Fibroblast of lung (primary cell): ENCODE measurements at regions not wholly inside any gene's neighbourhood (a gene's known extent, or its start where the extent isn't known, plus 50 kb on each side); places are given as distances from the start of the nearest gene placed in this dataset.

Experiments used
- DNase-seq, 2 donors: peaks; one replicate each; pipeline versions ENCODE4 v3.0.0 to v3.0.0-alpha.2; 2010; ENCODE audit warnings: low read depth in 2 of 2
- H2AFZ ChIP-seq: 2 replicates; pipeline ENCODE4 v1.5.1; 2012; ENCODE audit warnings: low read length, control low read depth, inconsistent platforms
- H3K27ac ChIP-seq: 2 replicates; pipeline ENCODE4 v1.5.1; 2011; ENCODE audit warnings: low read length, control low read depth; ENCODE audit not compliant: insufficient read depth
- H3K27me3 ChIP-seq: 2 replicates; pipeline ENCODE4 v1.5.1; 2011; ENCODE audit warnings: mild to moderate bottlenecking, low read length; ENCODE audit not compliant: control insufficient read depth, insufficient read depth
- H3K36me3 ChIP-seq: 2 replicates; pipeline ENCODE4 v1.5.1; 2011; ENCODE audit warnings: low read length; ENCODE audit not compliant: control insufficient read depth, insufficient read depth
- H3K4me1 ChIP-seq: 2 replicates; pipeline ENCODE4 v1.5.1; 2011; ENCODE audit warnings: low read length; ENCODE audit not compliant: control insufficient read depth, insufficient read depth; ENCODE audit errors: extremely low read depth
- H3K4me2 ChIP-seq: 2 replicates; pipeline ENCODE4 v1.5.1; 2011; ENCODE audit warnings: low read length, control low read depth; ENCODE audit not compliant: insufficient read depth; ENCODE audit errors: extremely low read depth
- H3K4me3 ChIP-seq, 4 experiments: fragments of 200-600 bp in 1 of 4; sonication (generic) in 1 of 4; replicated peaks in 1 of 4; 2 replicates each; pipeline ENCODE4 v1.5.1; 2011 to 2016; ENCODE audit warnings: low read length in 4 of 4, low read depth in 3 of 4, mild to moderate bottlenecking in 3 of 4, control low read depth in 2 of 4, inconsistent platforms in 1 of 4, mixed read lengths in 1 of 4; ENCODE audit not compliant: insufficient read depth in 1 of 4; ENCODE audit errors: control extremely low read depth in 1 of 4
- H3K79me2 ChIP-seq: 2 replicates; pipeline ENCODE4 v1.5.1; 2012; ENCODE audit warnings: mild to moderate bottlenecking, low read length, inconsistent platforms; ENCODE audit not compliant: control insufficient read depth, insufficient read depth
- H3K9ac ChIP-seq: 2 replicates; pipeline ENCODE4 v1.5.1; 2011; ENCODE audit warnings: mild to moderate bottlenecking, low read length, control low read depth; ENCODE audit not compliant: insufficient read depth
- H3K9me3 ChIP-seq: 2 replicates; pipeline ENCODE4 v1.5.1; 2012; ENCODE audit warnings: low read depth, low read length; ENCODE audit not compliant: control insufficient read depth, insufficient read depth
- H4K20me1 ChIP-seq: 2 replicates; pipeline ENCODE4 v1.5.1; 2011; ENCODE audit warnings: low read length; ENCODE audit not compliant: control insufficient read depth, insufficient read depth; ENCODE audit errors: extremely low read depth
- EZH2 ChIP-seq: IDR thresholded peaks from 2 replicates; pipeline ENCODE4 v1.5.1; 2012; ENCODE audit warnings: low read length, control low read depth, mild to moderate bottlenecking; ENCODE audit errors: missing control alignments
- TF ChIP-seq, protein P1 (sequence below), 2 donors: IDR thresholded peaks in 1 of 2; conservative IDR thresholded peaks in 1 of 2; 1 replicate in 1 of 2; 2 replicates in 1 of 2; pipeline ENCODE4 v1.5.1; 2011 to 2012; ENCODE audit warnings: low read length in 2 of 2, control low read depth in 1 of 2, inconsistent platforms in 1 of 2, low read depth in 1 of 2, mild to moderate bottlenecking in 1 of 2

DNA sequence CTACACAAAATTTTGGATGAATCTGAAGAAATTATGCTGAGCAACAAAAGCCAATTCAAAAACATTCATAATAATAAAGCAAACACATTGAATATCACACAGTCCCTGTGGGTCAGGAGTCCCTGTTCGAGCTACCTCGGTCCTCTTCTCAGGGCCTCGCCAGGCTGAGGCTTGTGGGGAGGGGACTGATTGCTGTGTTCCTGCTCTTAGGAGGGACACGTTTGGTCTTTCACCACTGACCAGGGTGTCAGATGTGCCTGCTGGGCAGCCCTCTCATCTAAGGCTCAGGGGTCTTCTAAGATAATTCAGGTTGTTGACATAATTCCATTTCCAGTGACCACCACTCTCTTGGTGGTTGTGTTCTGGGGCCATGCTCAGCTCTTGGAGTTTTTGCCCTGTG lies 233.8 kb upstream of the PPP2R2D start:
- no peaks in the 10 kb centered on the region for H3K79me2 ChIP-seq
- H3K4me1 ChIP-seq = no peaks in the 10 kb centered on the region
- no peak overlapping the region for H2AFZ ChIP-seq
- H4K20me1 ChIP-seq = no peaks in the 10 kb centered on the region
- DNase-seq = no peak
- H3K9me3 ChIP-seq = no peaks in the 10 kb centered on the region
- no peak overlapping the region for H3K27ac ChIP-seq
- H3K4me3 ChIP-seq = no peak overlapping the region
- no peaks in the 10 kb centered on the region for H3K36me3 ChIP-seq
- no peaks in the 10 kb centered on the region for H3K27me3 ChIP-seq
- TF ChIP-seq EZH2 = no peak
- TF ChIP-seq, protein P1, sequence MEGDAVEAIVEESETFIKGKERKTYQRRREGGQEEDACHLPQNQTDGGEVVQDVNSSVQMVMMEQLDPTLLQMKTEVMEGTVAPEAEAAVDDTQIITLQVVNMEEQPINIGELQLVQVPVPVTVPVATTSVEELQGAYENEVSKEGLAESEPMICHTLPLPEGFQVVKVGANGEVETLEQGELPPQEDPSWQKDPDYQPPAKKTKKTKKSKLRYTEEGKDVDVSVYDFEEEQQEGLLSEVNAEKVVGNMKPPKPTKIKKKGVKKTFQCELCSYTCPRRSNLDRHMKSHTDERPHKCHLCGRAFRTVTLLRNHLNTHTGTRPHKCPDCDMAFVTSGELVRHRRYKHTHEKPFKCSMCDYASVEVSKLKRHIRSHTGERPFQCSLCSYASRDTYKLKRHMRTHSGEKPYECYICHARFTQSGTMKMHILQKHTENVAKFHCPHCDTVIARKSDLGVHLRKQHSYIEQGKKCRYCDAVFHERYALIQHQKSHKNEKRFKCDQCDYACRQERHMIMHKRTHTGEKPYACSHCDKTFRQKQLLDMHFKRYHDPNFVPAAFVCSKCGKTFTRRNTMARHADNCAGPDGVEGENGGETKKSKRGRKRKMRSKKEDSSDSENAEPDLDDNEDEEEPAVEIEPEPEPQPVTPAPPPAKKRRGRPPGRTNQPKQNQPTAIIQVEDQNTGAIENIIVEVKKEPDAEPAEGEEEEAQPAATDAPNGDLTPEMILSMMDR (conservative IDR thresholded peaks at IDR 0.05 in 1 of 2, IDR thresholded peaks at IDR 0.05 in 1 of 2; ENCODE audit: low read depth in 1 of 2, low read length in 2 of 2) = no peak
- no peak overlapping the region for H3K9ac ChIP-seq
- H3K4me2 ChIP-seq = no peak overlapping the region

DNA sequence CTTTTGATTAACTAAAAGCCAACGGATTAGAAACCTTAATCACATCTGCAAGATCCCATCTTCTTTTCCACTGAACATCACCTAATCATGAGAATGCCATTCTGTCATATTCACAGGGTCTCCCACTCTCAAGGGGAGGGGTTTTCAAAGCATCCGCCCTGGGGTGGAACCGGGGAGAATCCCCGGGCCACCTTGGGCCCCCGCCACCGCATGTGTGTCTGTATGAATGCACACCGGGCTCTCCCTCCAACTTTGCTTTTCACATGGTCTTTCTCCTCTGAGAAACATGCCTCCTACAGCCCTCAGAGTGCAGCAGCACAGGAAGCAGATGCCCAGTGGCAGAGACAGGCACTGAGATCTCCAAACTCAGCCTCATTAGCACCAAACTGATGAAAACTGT lies 233.2 kb upstream of the PPP2R2D start:
- H3K79me2 ChIP-seq = no peaks in the 10 kb centered on the region
- no peak overlapping the region for H3K27ac ChIP-seq

DNA sequence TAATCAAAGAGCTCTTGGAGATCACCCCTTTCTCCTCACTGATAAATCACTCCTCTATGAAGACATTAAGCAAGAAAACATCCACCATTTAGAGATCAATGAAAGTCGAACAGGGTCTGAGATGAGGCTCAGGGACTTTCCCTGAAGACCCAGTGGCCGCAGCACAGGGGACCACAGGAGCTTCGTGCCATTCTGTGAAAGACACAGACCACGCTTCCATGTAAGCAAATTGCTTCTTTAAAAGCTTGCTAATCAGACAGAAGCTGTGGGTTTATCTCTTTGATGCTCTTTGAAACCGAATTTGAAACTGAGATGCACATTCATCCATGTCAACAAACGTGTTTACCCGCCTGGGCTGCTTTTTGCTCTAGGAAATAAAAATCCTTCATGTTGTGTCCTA lies 231.9 kb upstream of the PPP2R2D start:
- H3K4me2 ChIP-seq = no peak overlapping the region
- no peaks in the 10 kb centered on the region for H3K79me2 ChIP-seq
- no peaks in the 10 kb centered on the region for H3K4me1 ChIP-seq
- H2AFZ ChIP-seq = no peak overlapping the region
- no peak overlapping the region for H3K27ac ChIP-seq
- H3K4me3 ChIP-seq = no peak overlapping the region
- H3K9me3 ChIP-seq = no peaks in the 10 kb centered on the region
- TF ChIP-seq EZH2 = no peak
- TF ChIP-seq, protein P1 (conservative IDR thresholded peaks at IDR 0.05 in 1 of 2, IDR thresholded peaks at IDR 0.05 in 1 of 2; ENCODE audit: low read depth in 1 of 2, low read length in 2 of 2) = no peak
- H4K20me1 ChIP-seq = no peaks in the 10 kb centered on the region
- no peaks in the 10 kb centered on the region for H3K36me3 ChIP-seq
- no peak for DNase-seq
- no peaks in the 10 kb centered on the region for H3K27me3 ChIP-seq
- no peak overlapping the region for H3K9ac ChIP-seq

More for the DNA sequence above, 233.2 kb upstream of the PPP2R2D start:
- no peaks in the 10 kb centered on the region for H3K4me1 ChIP-seq
- H2AFZ ChIP-seq = no peak overlapping the region
- TF ChIP-seq EZH2 = no peak
- TF ChIP-seq, protein P1 (conservative IDR thresholded peaks at IDR 0.05 in 1 of 2, IDR thresholded peaks at IDR 0.05 in 1 of 2; ENCODE audit: low read depth in 1 of 2, low read length in 2 of 2) = no peak
- H4K20me1 ChIP-seq = no peaks in the 10 kb centered on the region
- H3K9me3 ChIP-seq = no peaks in the 10 kb centered on the region
- H3K4me3 ChIP-seq = no peak overlapping the region
- no peaks in the 10 kb centered on the region for H3K36me3 ChIP-seq
- no peak overlapping the region for H3K4me2 ChIP-seq
- H3K9ac ChIP-seq = no peak overlapping the region
- H3K27me3 ChIP-seq = no peaks in the 10 kb centered on the region
- no peak for DNase-seq
